SK-N-SH (cell line): ENCODE measurements at regions not wholly inside any gene's neighbourhood (a gene's known extent, or its start where the extent isn't known, plus 50 kb on each side); places are given as distances from the start of the nearest gene placed in this dataset.

Experiments used
- CTCF ChIA-PET: fragments of 300-600, 350-600 bp; formaldehyde crosslinking; extraction: SDS; loops from one replicate; lab custom pipeline; 2021; lab: Yijun Ruan, JAX
- POLR2A ChIA-PET: fragments of 350-600 bp; sonication (Branson Sonifier 250); formaldehyde crosslinking; extraction: SDS; loops from one replicate; lab custom pipeline; 2020; ENCODE audit warnings: antibody characterized with exemption, inconsistent platforms; lab: Yijun Ruan, JAX
- DNase-seq: peaks from one replicate; pipeline ENCODE4 v3.0.0; 2012
- H2AFZ ChIP-seq: fragments of 200-600 bp; sonication (generic); 2 replicates; pipeline ENCODE4 v1.8.1; 2016; ENCODE audit warnings: antibody characterized with exemption, mild to moderate bottlenecking, low read depth
- H3F3A ChIP-seq: fragments of 200-600 bp; sonication (generic); replicated peaks from 2 replicates; pipeline ENCODE3; 2016; ENCODE audit warnings: antibody characterized with exemption, mild to moderate bottlenecking; ENCODE audit not compliant: insufficient read depth
- H3K27ac ChIP-seq, 2 experiments: fragments of 200-500 bp in 1 of 2; fragments of 200-600 bp in 1 of 2; sonication (Bioruptor generic) in 1 of 2; sonication (generic), shearing (Covaris generic) in 1 of 2; 2 replicates each; pipeline versions ENCODE4 v1.5.1 to v1.6.1; 2014 to 2016; ENCODE audit warnings: low read depth in 2 of 2, inconsistent platforms in 1 of 2, low read length in 1 of 2, mild to moderate bottlenecking in 1 of 2, mixed read lengths in 1 of 2
- H3K27me3 ChIP-seq: fragments of 200-600 bp; sonication (generic), shearing (Covaris generic); 2 replicates; pipeline ENCODE4 v1.6.1; 2016; ENCODE audit warnings: mixed run types; ENCODE audit not compliant: insufficient read depth
- H3K36me3 ChIP-seq, 2 experiments: fragments of 200-500 bp in 1 of 2; fragments of 200-600 bp in 1 of 2; sonication (Bioruptor generic) in 1 of 2; sonication (generic) in 1 of 2; replicated peaks in 1 of 2; 2 replicates each; pipeline versions ENCODE3 to v1.5.1; 2014 to 2016; ENCODE audit warnings: low read length in 1 of 2, mild to moderate bottlenecking in 1 of 2; ENCODE audit not compliant: insufficient read depth in 2 of 2, control insufficient read depth in 1 of 2
- H3K4me1 ChIP-seq, 2 experiments: fragments of 200-500 bp in 1 of 2; fragments of 200-600 bp in 1 of 2; sonication (Bioruptor generic) in 1 of 2; sonication (generic), shearing (Covaris generic) in 1 of 2; 2 replicates each; pipeline versions ENCODE4 v1.5.1 to v1.6.1; 2014 to 2016; ENCODE audit warnings: low read depth in 1 of 2, low read length in 1 of 2, mixed run types in 1 of 2; ENCODE audit not compliant: insufficient read depth in 2 of 2, control insufficient read depth in 1 of 2
- H3K4me2 ChIP-seq: fragments of 200-600 bp; sonication (generic), shearing (Covaris generic); 2 replicates; pipeline ENCODE4 v1.6.1; 2017; ENCODE audit warnings: mixed run types
- H3K4me3 ChIP-seq, 2 experiments: fragments of 200-500 bp in 1 of 2; fragments of 200-600 bp in 1 of 2; sonication (Bioruptor generic) in 1 of 2; sonication (generic), shearing (Covaris generic) in 1 of 2; 2 replicates each; pipeline versions ENCODE4 v1.5.1 to v1.8.1; 2014 to 2016; ENCODE audit warnings: low read depth in 2 of 2, inconsistent platforms in 1 of 2, low read length in 1 of 2, mild to moderate bottlenecking in 1 of 2, mixed read lengths in 1 of 2, moderate library complexity in 1 of 2
- H3K79me2 ChIP-seq: fragments of 200-600 bp; sonication (generic); 2 replicates; pipeline ENCODE4 v1.8.1; 2017; ENCODE audit warnings: mild to moderate bottlenecking; ENCODE audit not compliant: insufficient read depth
- H3K9ac ChIP-seq: fragments of 200-600 bp; sonication (generic); 2 replicates; pipeline ENCODE4 v1.6.1; 2017; ENCODE audit warnings: mixed run types
- H3K9me2 ChIP-seq: fragments of 200-600 bp; sonication (generic); 2 replicates; pipeline ENCODE4 v1.6.1; 2017; ENCODE audit warnings: mixed run types
- H3K9me3 ChIP-seq: fragments of 200-600 bp; sonication (generic); 2 replicates; pipeline ENCODE4 v1.6.1; 2017; ENCODE audit warnings: mixed run types, mild to moderate bottlenecking, moderate library complexity
- H4K20me1 ChIP-seq: fragments of 200-600 bp; sonication (generic); 2 replicates; pipeline ENCODE4 v1.6.1; 2017; ENCODE audit warnings: mild to moderate bottlenecking, mixed run types; ENCODE audit not compliant: insufficient read depth
- MEF2A ChIP-seq: IDR thresholded peaks from 2 replicates; pipeline ENCODE4 v1.4.0; 2012; ENCODE audit warnings: low read depth, borderline replicate concordance
- MXI1 ChIP-seq: IDR thresholded peaks from 2 replicates; pipeline ENCODE4 v1.6.1; 2012; ENCODE audit warnings: mild to moderate bottlenecking, low read depth, low read length, improper control_type of control experiment
- POLR2AphosphoS5 ChIP-seq: IDR thresholded peaks from 2 replicates; pipeline ENCODE4 v1.6.1; 2012; ENCODE audit warnings: low read depth, low read length
- RAD21 ChIP-seq: IDR thresholded peaks from 2 replicates; pipeline ENCODE4 v1.6.1; 2012; ENCODE audit warnings: mild to moderate bottlenecking, low read length
- RXRA ChIP-seq: IDR thresholded peaks from 2 replicates; pipeline ENCODE4 v1.4.0; 2012; ENCODE audit warnings: low read depth, mild to moderate bottlenecking, borderline replicate concordance
- TEAD4 ChIP-seq: IDR thresholded peaks from 2 replicates; pipeline ENCODE4 v1.4.0; 2012; ENCODE audit warnings: mild to moderate bottlenecking, borderline replicate concordance; ENCODE audit not compliant: insufficient read depth
- WGBS: methylation state at CpG from one replicate; pipeline ENCODE4 v1.1.6; 2017; ENCODE audit warnings: low lambda C conversion rate; 5-methylcytosine and 5-hydroxymethylcytosine counted together
- small RNA-seq, 7 experiments: library from RNA; depleted of rRNA; stranded (forward); fragments of <200 nt; gene quantifications; one replicate each; pipeline ENCODE3, GENCODE V24; 2012

DNA sequence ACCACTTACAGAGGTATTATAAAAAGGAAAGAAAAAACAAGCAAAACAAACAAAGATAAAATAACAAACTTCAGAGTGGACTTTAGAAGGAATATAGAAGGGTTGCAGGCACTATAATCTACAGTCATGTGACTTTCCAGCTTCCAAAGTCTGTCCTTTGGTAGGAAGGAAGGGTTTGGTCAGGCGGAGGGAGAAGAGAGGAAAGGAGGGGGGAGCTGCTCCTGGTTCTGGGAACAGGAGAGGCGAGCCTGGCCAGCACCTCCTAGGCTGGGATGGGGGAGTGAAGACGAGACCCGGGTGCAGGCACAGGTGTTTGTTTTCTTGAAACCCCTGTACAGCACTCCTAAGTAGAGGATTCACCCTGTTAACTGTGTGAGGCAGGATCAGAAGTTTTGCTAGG lies 53.8 kb upstream of the GATA6 start:
- WGBS: 1% methylated on average over 4 of the region's 4 CpGs
- no peak for DNase-seq
- Histone ChIP-seq H3K9me3 (no peaks in the 10 kb centered on the region), H3K9ac (no peak overlapping the region), H3K79me2 (no peaks in the 10 kb centered on the region), H2AFZ (no peak overlapping the region), H3K9me2 (no peaks in the 10 kb centered on the region), H3K27ac (no peak overlapping the region), H3F3A (no peaks in the 10 kb centered on the region), H3K36me3 (no peaks in the 10 kb centered on the region), H3K4me3 (no peak overlapping the region), H3K4me1 (no peaks in the 10 kb centered on the region), H3K4me2 (no peak overlapping the region), H4K20me1 (no peaks in the 10 kb centered on the region), H3K27me3 (peaks cover 42% of the 10 kb centered on the region; the same call in 1 of the 2 replicates)
- no peak for TF ChIP-seq RXRA
- TF ChIP-seq MEF2A: no peak
- TF ChIP-seq POLR2AphosphoS5: no peak
- no peak for TF ChIP-seq MXI1
- no peak for TF ChIP-seq RAD21
- TF ChIP-seq TEAD4: no peak
- ChIA-PET POLR2A (no interaction called here), CTCF (no interaction called here)

Small RNAs in the stretch of these regions (small RNA-seq; reads per million reads assigned to genes)
- gene RNA5SP451: 0 reads per million in 7 experiments
